Inferior parietal cortex (tissue), 1 donor: ENCODE measurements at regions not wholly inside any gene's neighbourhood (a gene's known extent, or its start where the extent isn't known, plus 50 kb on each side); places are given as distances from the start of the nearest gene placed in this dataset.
"Not testable (repeated sequence)": the region's sequence is repeated elsewhere in the genome, so short reads cannot be mapped to it uniquely, and the experiment has no call there.

Experiments
- DNase-seq: peaks from one replicate; pipeline ENCODE4 v3.0.0-alpha.2; 2016; ENCODE audit errors: extremely low spot score

GRCh38 chr3:15903759-15904720, 106.3 kb upstream of the ANKRD28 start:
- DNase-seq, result no peak

- DNase-seq, result no peak
Measured at GRCh38 chr3:15905041-15905440, 107.3 kb upstream of the ANKRD28 start.

GRCh38 chr3:15907403-15907802, 109.6 kb upstream of the ANKRD28 start:
- not testable (repeated sequence) for DNase-seq

GRCh38 chr3:15918988-15919387, 121.2 kb upstream of the ANKRD28 start:
- DNase-seq, result no peak

- DNase-seq, result no peak
Measured at GRCh38 chr3:15919971-15920370, 122.2 kb upstream of the ANKRD28 start.

GRCh38 chr3:15923640-15924405, 126.0 kb upstream of the ANKRD28 start:
- DNase-seq, result no peak

- no peak for DNase-seq
Measured at GRCh38 chr3:15924914-15925313, 127.1 kb upstream of the ANKRD28 start.

GRCh38 chr3:15926871-15927270, 129.1 kb upstream of the ANKRD28 start:
- DNase-seq, result no peak

- no peak for DNase-seq
Measured at GRCh38 chr3:15927969-15928368, 130.2 kb upstream of the ANKRD28 start.

- DNase-seq, result no peak
Measured at GRCh38 chr3:15929944-15930571, 132.3 kb upstream of the ANKRD28 start.

GRCh38 chr3:15932348-15933300, 134.8 kb upstream of the ANKRD28 start:
- DNase-seq, result peak; percentile 43

- DNase-seq, result peak; percentile 64
Measured at GRCh38 chr3:15933439-15934139, 135.8 kb upstream of the ANKRD28 start.

GRCh38 chr3:15934389-15935195, 136.8 kb upstream of the ANKRD28 start:
- DNase-seq, result peak; percentile 57

- peak; percentile 38 for DNase-seq
Measured at GRCh38 chr3:15936312-15936711, 138.5 kb upstream of the ANKRD28 start.

- DNase-seq, result no peak
Measured at GRCh38 chr3:15940641-15941040, 142.9 kb upstream of the ANKRD28 start.

GRCh38 chr3:15941457-15941856, 143.7 kb upstream of the ANKRD28 start:
- not testable (repeated sequence) for DNase-seq

GRCh38 chr3:15941958-15942357, 144.2 kb upstream of the ANKRD28 start:
- DNase-seq, result no peak

GRCh38 chr3:15942462-15942861, 144.7 kb upstream of the ANKRD28 start:
- DNase-seq, result no peak

- no peak for DNase-seq
Measured at GRCh38 chr3:15942936-15943335, 145.2 kb upstream of the ANKRD28 start.

- DNase-seq, result no peak
Measured at GRCh38 chr3:15948388-15948787, 150.6 kb upstream of the ANKRD28 start.
